Neural cell (in vitro differentiated cells): ENCODE measurements at regions not wholly inside any gene's neighbourhood (a gene's known extent, or its start where the extent isn't known, plus 50 kb on each side); places are given as distances from the start of the nearest gene placed in this dataset.

Experiments used
- H2AFZ ChIP-seq: fragments of 200-600, 300-800 bp; sonication (generic), shearing (Covaris generic); 2 replicates; pipeline ENCODE4 v1.6.0; 2014; ENCODE audit warnings: low read depth, mild to moderate bottlenecking, antibody characterized with exemption, low read length, moderate library complexity
- H3F3A ChIP-seq: fragments of 200-600 bp; shearing (Covaris generic); 2 replicates; pipeline ENCODE4 v1.6.1; 2016; ENCODE audit warnings: mild to moderate bottlenecking, moderate library complexity, mixed read lengths, antibody characterized with exemption, low read length; ENCODE audit not compliant: insufficient read depth, poor library complexity, severe bottlenecking
- H3K27ac ChIP-seq: fragments of 200-600, 300-800 bp; sonication (generic), shearing (Covaris generic); 2 replicates; pipeline ENCODE4 v1.5.1; 2014; ENCODE audit warnings: mild to moderate bottlenecking, low read length, moderate library complexity
- H3K27me3 ChIP-seq: fragments of 300-800, 200-600 bp; sonication (generic), shearing (Covaris generic); 2 replicates; pipeline ENCODE4 v1.6.0; 2014; ENCODE audit warnings: mild to moderate bottlenecking, low read depth, low read length, moderate library complexity; ENCODE audit not compliant: insufficient read depth
- H3K36me3 ChIP-seq: fragments of 300-800, 200-600 bp; sonication (generic), shearing (Covaris generic); 2 replicates; pipeline ENCODE4 v1.5.1; 2014; ENCODE audit warnings: mild to moderate bottlenecking, antibody characterized with exemption, low read length, moderate library complexity; ENCODE audit not compliant: insufficient read depth
- H3K4me2 ChIP-seq: fragments of 300-800, 200-600 bp; sonication (generic), shearing (Covaris generic); 2 replicates; pipeline ENCODE4 v1.6.0; 2014; ENCODE audit warnings: mild to moderate bottlenecking, low read length
- H3K4me3 ChIP-seq: fragments of 300-800, 200-600 bp; sonication (generic), shearing (Covaris generic); 2 replicates; pipeline ENCODE4 v1.5.1; 2014; ENCODE audit warnings: mild to moderate bottlenecking, low read length, moderate library complexity
- H3K79me2 ChIP-seq: fragments of 200-600 bp; shearing (Covaris generic); replicated peaks from 2 replicates; pipeline ENCODE4 v1.6.0; 2014; ENCODE audit warnings: mild to moderate bottlenecking, low read length, moderate library complexity; ENCODE audit not compliant: insufficient read depth
- H3K9ac ChIP-seq: fragments of 300-800, 200-600 bp; sonication (generic), shearing (Covaris generic); 2 replicates; pipeline ENCODE4 v1.6.1; 2016; ENCODE audit warnings: mild to moderate bottlenecking, low read length, mixed read lengths
- H3K9me2 ChIP-seq: fragments of 200-600 bp; shearing (Covaris generic); 2 replicates; pipeline ENCODE4 v1.6.1; 2016; ENCODE audit warnings: mild to moderate bottlenecking, low read length, mixed read lengths; ENCODE audit not compliant: insufficient read depth
- H3K9me3 ChIP-seq: fragments of 200-600, 300-800 bp; sonication (generic), shearing (Covaris generic); 2 replicates; pipeline ENCODE4 v1.6.1; 2016; ENCODE audit warnings: mild to moderate bottlenecking, mixed run types, low read length, moderate library complexity, mixed read lengths
- H4K20me1 ChIP-seq: fragments of 200-600 bp; shearing (Covaris generic); 2 replicates; pipeline ENCODE4 v1.6.1; 2016; ENCODE audit warnings: mild to moderate bottlenecking, mixed run types; ENCODE audit not compliant: insufficient read depth
- EP300 ChIP-seq: fragments of 450-650 bp; conservative IDR thresholded peaks from 2 replicates; pipeline ENCODE4 v1.6.1; 2014; ENCODE audit warnings: antibody characterized with exemption, mild to moderate bottlenecking, moderate library complexity; ENCODE audit not compliant: poor library complexity, severe bottlenecking
- EZH2 ChIP-seq: fragments of 200-600, 300-800 bp; shearing (Covaris generic), sonication (generic); IDR thresholded peaks from 2 replicates; pipeline ENCODE4 v1.6.1; 2014; ENCODE audit warnings: antibody characterized with exemption, low read length, borderline replicate concordance, mild to moderate bottlenecking; ENCODE audit not compliant: insufficient read depth, poor library complexity, severe bottlenecking
- MXI1 ChIP-seq: fragments of 450-650 bp; conservative IDR thresholded peaks from 2 replicates; pipeline ENCODE4 v1.6.1; 2014; ENCODE audit warnings: antibody characterized with exemption, mild to moderate bottlenecking; ENCODE audit not compliant: poor library complexity, severe bottlenecking
- POLR2AphosphoS5 ChIP-seq: IDR thresholded peaks from 2 replicates; pipeline ENCODE4 v1.6.1; 2012
- RAD21 ChIP-seq: fragments of 450-650 bp; conservative IDR thresholded peaks from 2 replicates; pipeline ENCODE4 v1.6.1; 2014; ENCODE audit warnings: antibody characterized with exemption, mild to moderate bottlenecking, moderate library complexity
- SMC3 ChIP-seq: fragments of 450-650 bp; conservative IDR thresholded peaks from 2 replicates; pipeline ENCODE4 v1.6.1; 2014; ENCODE audit warnings: antibody characterized with exemption, mild to moderate bottlenecking, moderate library complexity; ENCODE audit not compliant: poor library complexity
- TAF1 ChIP-seq: IDR thresholded peaks from 2 replicates; pipeline ENCODE4 v1.6.1; 2012; ENCODE audit warnings: low read depth
- TF ChIP-seq, protein P1 (sequence below): IDR thresholded peaks from 2 replicates; pipeline ENCODE4 v1.6.1; 2012; ENCODE audit warnings: borderline replicate concordance
- TF ChIP-seq, protein P2 (sequence below): fragments of 450-650 bp; IDR thresholded peaks from 2 replicates; pipeline ENCODE4 v1.5.1; 2014; ENCODE audit warnings: antibody characterized with exemption, mild to moderate bottlenecking, moderate library complexity; ENCODE audit not compliant: poor library complexity, severe bottlenecking

DNA sequence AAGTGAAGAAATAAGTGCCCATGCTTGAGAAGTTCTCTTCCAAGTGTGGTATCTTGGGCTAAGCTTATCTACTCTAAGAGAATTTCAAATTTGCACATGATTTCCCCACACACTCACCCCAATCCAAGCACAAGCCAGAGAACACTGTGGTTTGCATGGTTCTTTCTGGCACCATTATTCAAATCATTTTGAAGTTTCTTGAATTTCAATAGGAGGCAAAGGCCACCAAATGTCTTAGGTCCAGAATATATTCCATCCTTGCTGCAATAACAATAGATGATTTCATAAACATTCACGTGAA, 359.7 kb downstream of the IRS2 start:
- H3K36me3 ChIP-seq = no peaks in the 10 kb centered on the region
- no peak overlapping the region for H3K27ac ChIP-seq
- no peaks in the 10 kb centered on the region for H3K79me2 ChIP-seq
- no peak overlapping the region for H3K4me3 ChIP-seq
- no peaks in the 10 kb centered on the region for H3K9me2 ChIP-seq
- H4K20me1 ChIP-seq = no peaks in the 10 kb centered on the region
- H3F3A ChIP-seq = no peaks in the 10 kb centered on the region
- no peak overlapping the region for H3K4me2 ChIP-seq
- H2AFZ ChIP-seq = no peak overlapping the region
- no peak overlapping the region for H3K9ac ChIP-seq
- H3K9me3 ChIP-seq = no peaks in the 10 kb centered on the region
- TF ChIP-seq EZH2 (no peak), MXI1 (no peak), EP300 (no peak), POLR2AphosphoS5 (no peak), TAF1 (no peak)
- TF ChIP-seq, protein P1, sequence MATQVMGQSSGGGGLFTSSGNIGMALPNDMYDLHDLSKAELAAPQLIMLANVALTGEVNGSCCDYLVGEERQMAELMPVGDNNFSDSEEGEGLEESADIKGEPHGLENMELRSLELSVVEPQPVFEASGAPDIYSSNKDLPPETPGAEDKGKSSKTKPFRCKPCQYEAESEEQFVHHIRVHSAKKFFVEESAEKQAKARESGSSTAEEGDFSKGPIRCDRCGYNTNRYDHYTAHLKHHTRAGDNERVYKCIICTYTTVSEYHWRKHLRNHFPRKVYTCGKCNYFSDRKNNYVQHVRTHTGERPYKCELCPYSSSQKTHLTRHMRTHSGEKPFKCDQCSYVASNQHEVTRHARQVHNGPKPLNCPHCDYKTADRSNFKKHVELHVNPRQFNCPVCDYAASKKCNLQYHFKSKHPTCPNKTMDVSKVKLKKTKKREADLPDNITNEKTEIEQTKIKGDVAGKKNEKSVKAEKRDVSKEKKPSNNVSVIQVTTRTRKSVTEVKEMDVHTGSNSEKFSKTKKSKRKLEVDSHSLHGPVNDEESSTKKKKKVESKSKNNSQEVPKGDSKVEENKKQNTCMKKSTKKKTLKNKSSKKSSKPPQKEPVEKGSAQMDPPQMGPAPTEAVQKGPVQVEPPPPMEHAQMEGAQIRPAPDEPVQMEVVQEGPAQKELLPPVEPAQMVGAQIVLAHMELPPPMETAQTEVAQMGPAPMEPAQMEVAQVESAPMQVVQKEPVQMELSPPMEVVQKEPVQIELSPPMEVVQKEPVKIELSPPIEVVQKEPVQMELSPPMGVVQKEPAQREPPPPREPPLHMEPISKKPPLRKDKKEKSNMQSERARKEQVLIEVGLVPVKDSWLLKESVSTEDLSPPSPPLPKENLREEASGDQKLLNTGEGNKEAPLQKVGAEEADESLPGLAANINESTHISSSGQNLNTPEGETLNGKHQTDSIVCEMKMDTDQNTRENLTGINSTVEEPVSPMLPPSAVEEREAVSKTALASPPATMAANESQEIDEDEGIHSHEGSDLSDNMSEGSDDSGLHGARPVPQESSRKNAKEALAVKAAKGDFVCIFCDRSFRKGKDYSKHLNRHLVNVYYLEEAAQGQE = no peak
- no peaks in the 10 kb centered on the region for H3K27me3 ChIP-seq

DNA sequence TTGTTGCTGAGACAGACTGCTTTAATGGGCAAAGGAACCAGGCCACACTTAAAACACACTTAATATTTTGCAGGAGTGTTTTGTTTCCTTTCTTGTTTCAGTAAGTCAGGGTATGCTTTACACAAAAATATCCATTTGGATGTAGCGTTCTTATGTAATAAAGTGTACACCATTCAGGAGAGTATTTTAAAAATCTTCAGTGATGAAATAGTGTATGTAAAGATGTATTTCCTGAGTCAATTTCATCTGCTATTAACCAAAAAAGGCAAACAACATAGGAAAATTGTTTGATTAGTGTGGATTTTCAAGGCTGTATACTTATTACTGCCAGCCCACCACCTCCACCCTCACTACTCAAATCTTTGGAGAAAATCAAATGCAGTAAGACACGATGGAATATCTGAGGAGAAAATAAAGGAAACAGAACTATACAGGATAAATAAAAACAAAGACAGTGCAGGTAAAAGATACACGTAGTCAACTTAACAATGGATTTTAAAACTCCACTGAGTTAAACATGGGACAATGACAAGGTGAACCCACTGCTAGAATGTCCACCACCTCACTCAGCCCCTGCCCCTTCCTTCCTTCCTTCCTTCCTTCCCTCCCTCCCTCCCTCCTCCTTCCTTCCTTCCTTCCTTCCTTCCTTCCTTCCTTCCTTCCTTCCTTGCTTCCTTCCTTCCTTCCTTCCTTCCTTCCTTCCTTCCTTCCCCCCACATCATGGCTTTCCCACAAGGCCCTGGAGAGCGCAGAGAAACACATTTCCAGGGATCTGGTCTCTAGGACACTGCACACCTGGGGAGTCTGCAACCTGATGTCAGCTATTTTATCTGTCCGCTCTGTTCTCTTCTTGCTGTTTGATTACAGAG, 360.3 kb downstream of the IRS2 start:
- H3K4me3 ChIP-seq = no peak overlapping the region
- no peaks in the 10 kb centered on the region for H3K27me3 ChIP-seq
- H4K20me1 ChIP-seq = no peaks in the 10 kb centered on the region
- no peaks in the 10 kb centered on the region for H3K79me2 ChIP-seq
- no peak overlapping the region for H2AFZ ChIP-seq
- no peak overlapping the region for H3K4me2 ChIP-seq
- no peak overlapping the region for H3K9ac ChIP-seq
- H3K27ac ChIP-seq = peak overlapping the region; percentile 31
- no peaks in the 10 kb centered on the region for H3K36me3 ChIP-seq
- TF ChIP-seq SMC3 (no peak), EZH2 (no peak), RAD21 (no peak), EP300 (no peak), MXI1 (no peak), TAF1 (no peak), POLR2AphosphoS5 (no peak)
- TF ChIP-seq, protein P2, sequence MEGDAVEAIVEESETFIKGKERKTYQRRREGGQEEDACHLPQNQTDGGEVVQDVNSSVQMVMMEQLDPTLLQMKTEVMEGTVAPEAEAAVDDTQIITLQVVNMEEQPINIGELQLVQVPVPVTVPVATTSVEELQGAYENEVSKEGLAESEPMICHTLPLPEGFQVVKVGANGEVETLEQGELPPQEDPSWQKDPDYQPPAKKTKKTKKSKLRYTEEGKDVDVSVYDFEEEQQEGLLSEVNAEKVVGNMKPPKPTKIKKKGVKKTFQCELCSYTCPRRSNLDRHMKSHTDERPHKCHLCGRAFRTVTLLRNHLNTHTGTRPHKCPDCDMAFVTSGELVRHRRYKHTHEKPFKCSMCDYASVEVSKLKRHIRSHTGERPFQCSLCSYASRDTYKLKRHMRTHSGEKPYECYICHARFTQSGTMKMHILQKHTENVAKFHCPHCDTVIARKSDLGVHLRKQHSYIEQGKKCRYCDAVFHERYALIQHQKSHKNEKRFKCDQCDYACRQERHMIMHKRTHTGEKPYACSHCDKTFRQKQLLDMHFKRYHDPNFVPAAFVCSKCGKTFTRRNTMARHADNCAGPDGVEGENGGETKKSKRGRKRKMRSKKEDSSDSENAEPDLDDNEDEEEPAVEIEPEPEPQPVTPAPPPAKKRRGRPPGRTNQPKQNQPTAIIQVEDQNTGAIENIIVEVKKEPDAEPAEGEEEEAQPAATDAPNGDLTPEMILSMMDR = no peak
- TF ChIP-seq, protein P1 = no peak
- no peaks in the 10 kb centered on the region for H3F3A ChIP-seq
- H3K9me2 ChIP-seq = no peaks in the 10 kb centered on the region
- no peaks in the 10 kb centered on the region for H3K9me3 ChIP-seq
